ENCODE measurements at regions not wholly inside any gene's neighbourhood (a gene's known extent, or its start where the extent isn't known, plus 50 kb on each side); places are given as distances from the start of the nearest gene placed in this dataset.
A peak's percentile ranks its signal among the peaks of the same experiment; 100 is the strongest.

DNA sequence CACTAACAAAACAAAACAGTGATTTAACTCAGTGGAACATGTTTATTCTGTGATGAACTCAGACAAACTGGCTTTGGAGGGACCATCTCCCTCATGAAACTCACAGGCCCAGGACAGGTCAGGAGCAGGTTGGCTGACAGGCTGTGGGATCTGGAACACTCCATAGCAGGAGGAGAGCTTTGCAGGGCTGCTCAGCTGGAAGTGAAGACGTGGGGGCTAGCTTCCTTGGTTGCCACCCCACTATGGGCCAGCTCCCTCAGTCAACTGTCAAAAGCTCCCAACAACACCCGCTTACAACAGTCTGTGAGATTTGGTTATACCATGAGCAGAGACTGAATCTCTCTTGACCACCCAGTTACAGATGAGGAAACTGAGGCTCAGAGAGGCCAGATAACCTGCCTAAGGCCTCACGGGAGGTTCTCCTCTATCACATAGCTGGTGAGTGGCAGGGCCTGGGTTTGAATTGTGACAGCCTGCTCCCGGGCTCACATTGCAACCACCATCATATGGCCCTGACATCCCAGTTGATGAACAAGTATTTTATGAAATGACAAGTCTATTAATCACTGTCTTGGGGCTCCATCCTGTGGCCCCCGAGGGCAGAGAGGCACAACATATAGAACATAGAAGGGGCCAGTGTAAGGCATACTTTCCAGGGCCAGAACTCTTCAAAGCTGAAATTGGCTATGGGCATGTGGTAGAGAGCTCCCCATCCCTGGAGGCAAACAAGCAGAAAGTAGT lies 473.4 kb downstream of the MN1 start:
- H3K4me3 ChIP-seq, result no peak overlapping the region
- H3K4me1 ChIP-seq, result peaks cover 0 to 20% (median 8%) of the 10 kb centered on the region in 4 donors
- no peak for DNase-seq
- no peak overlapping the region for H3K27ac ChIP-seq
- no peaks in the 10 kb centered on the region for H3K36me3 ChIP-seq
- TF ChIP-seq EP300 (IDR thresholded peaks at IDR 0.05), result no peak
- intact Hi-C loops (cut with DNase I; ENCODE audit: low total_unique reads), result no loop called here
- 69 to 94% (median 77%) methylated on average over 4 to 5 of the region's 5 CpGs for WGBS, 5 donors
- H3K9me3 ChIP-seq, result no peaks in the 10 kb centered on the region
- peaks cover 6 to 53% (median 11%) of the 10 kb centered on the region in 3 donors for H3K27me3 ChIP-seq

DNA sequence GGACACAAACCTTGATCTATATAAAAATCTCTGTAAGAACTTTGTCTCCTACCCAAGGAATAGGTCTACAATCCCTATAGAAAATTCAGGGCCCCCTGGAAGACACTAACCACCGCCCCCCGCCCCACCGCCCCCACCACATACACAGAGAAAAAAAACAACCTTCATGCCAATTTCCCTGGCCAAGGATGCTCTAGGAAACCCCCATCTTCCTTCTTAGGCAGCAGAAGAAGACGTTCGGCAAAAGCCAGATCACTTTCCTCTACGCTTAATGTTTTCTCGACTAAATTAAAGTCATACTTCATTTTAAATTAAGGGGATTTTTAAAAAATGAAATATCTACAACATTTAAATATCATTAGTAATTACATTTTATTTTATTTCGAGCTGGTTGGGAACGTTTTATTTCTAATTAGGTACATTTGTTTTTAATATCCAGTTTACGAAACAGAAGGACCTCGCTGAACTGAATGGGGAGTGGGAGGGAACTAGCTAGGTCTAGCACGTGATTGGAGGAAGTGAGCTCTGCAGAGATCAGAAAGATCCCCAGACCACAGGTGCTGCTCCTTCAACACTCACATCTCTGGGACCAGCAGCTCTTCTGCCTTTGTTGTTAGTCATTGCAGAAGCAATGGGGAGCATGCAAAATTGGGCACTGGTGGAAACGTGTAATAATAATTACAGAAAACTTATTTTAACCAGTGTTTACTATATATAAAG lies 472.3 kb downstream of the MN1 start:
- no peaks in the 10 kb centered on the region for H3K36me3 ChIP-seq
- H3K9me3 ChIP-seq, result no peaks in the 10 kb centered on the region
- intact Hi-C loops (cut with DNase I; ENCODE audit: low total_unique reads), result no loop called here
- TF ChIP-seq, protein P1, sequence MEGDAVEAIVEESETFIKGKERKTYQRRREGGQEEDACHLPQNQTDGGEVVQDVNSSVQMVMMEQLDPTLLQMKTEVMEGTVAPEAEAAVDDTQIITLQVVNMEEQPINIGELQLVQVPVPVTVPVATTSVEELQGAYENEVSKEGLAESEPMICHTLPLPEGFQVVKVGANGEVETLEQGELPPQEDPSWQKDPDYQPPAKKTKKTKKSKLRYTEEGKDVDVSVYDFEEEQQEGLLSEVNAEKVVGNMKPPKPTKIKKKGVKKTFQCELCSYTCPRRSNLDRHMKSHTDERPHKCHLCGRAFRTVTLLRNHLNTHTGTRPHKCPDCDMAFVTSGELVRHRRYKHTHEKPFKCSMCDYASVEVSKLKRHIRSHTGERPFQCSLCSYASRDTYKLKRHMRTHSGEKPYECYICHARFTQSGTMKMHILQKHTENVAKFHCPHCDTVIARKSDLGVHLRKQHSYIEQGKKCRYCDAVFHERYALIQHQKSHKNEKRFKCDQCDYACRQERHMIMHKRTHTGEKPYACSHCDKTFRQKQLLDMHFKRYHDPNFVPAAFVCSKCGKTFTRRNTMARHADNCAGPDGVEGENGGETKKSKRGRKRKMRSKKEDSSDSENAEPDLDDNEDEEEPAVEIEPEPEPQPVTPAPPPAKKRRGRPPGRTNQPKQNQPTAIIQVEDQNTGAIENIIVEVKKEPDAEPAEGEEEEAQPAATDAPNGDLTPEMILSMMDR (IDR thresholded peaks at IDR 0.05), result no peak
- no peak for TF ChIP-seq EP300 (IDR thresholded peaks at IDR 0.05)
- TF ChIP-seq POLR2A (IDR thresholded peaks at IDR 0.05), result no peak
- no peak for TF ChIP-seq POLR2AphosphoS5 (IDR thresholded peaks at IDR 0.05)
- no peak overlapping the region for H3K27ac ChIP-seq
- no peak overlapping the region for H3K4me3 ChIP-seq
- H3K4me1 ChIP-seq, result peaks cover 0 to 14% (median 8%) of the 10 kb centered on the region in 4 donors
- peaks cover 0 to 42% (median 0%) of the 10 kb centered on the region in 3 donors for H3K27me3 ChIP-seq
- WGBS, 5 donors, result 18 to 34% (median 24%) methylated on average over 13 of the region's 13 CpGs
- peak in 1 of 2 donors; percentile 32 for DNase-seq

DNA sequence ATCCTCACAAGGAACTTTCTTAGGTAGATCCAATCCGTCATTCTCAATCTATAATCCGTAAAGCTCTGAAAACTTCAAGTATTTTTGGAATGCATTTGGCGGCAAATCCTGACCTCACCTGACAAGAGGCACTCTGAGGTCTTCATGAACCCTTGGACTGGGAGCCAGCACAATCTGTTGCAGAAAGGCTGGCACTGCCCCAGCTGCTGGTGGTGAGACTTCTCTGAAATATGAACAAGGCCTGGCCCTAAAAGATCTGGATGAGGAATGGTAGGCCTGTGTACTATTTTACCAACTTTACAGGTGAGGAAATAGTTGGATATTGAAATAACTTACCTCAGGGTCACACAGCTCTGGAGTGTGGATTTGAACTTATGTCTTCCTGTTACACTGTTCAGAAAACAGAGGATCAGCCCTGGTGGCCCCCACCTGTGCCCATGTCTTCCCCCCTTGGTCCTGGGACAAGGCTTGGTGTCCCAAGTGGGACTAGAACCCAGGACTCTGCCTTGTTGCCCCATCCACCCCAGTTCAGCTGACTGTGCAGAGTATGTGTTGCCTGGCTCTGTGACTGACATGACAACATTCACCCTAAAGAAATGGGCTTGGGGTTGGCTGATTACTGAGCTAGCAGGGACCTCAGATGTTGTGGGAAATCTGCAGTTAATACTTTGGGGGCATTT lies 471.4 kb downstream of the MN1 start:
- Histone ChIP-seq H3K27me3 (peaks cover 0 to 41% (median 0%) of the 10 kb centered on the region in 3 donors), H3K4me3 (no peak overlapping the region), H3K27ac (no peak overlapping the region), H3K9me3 (no peaks in the 10 kb centered on the region), H3K36me3 (no peaks in the 10 kb centered on the region), H3K4me1 (peaks cover 0 to 14% (median 8%) of the 10 kb centered on the region in 4 donors)
- DNase-seq, result no peak
- intact Hi-C loops (cut with DNase I; ENCODE audit: low total_unique reads), result no loop called here
- 65 to 87% (median 69%) methylated on average over 3 of the region's 3 CpGs for WGBS, 5 donors
- TF ChIP-seq POLR2AphosphoS5 (IDR thresholded peaks at IDR 0.05) (no peak), EP300 (IDR thresholded peaks at IDR 0.05) (no peak), POLR2A (IDR thresholded peaks at IDR 0.05) (no peak)
- TF ChIP-seq, protein P1 (IDR thresholded peaks at IDR 0.05), result no peak

DNA sequence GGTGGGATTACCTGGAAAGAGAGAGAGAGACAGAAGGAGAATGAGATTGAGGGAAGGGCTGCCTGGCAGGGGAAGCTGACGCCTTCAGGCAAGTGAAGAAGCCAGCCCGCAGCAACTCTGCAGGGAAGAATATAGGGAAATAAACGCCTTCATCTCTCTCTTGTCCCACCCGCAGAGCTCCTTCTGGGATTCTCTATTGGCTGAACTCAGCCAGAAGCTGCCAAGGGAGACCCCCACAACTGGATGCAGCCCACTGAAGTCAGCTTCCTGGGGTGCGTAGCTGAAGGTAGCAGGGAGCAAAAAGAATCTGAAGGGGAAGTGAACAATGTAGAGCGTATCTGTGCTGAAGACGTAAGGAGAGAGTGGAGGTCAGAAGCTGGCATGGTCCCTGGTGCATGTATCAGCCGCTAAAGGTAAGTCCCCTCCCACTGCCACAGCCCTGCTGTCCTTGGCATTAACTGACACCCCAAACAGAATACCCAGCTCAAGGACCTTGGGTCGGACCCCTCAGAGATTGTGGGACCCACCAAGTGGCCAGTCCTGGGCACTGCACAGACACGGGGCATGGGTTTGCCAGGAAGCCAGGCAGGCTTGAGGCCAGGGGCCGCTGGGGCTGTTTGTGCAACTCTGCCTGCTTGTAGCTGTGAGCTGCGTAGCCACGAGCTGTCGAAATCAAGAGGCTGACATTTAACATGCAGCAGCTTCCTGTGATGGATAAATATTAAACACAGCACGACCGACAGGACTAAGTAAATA lies 469.9 kb downstream of the MN1 start:
- Histone ChIP-seq H3K27me3 (peaks cover 0 to 41% (median 0%) of the 10 kb centered on the region in 3 donors), H3K27ac (no peak overlapping the region), H3K4me1 (peaks cover 0 to 14% (median 8%) of the 10 kb centered on the region in 4 donors), H3K4me3 (no peak overlapping the region), H3K36me3 (no peaks in the 10 kb centered on the region), H3K9me3 (no peaks in the 10 kb centered on the region)
- TF ChIP-seq POLR2A (IDR thresholded peaks at IDR 0.05), result no peak
- TF ChIP-seq EP300 (IDR thresholded peaks at IDR 0.05), result no peak
- TF ChIP-seq, protein P1 (IDR thresholded peaks at IDR 0.05), result peak in 2 of 7 experiments; percentile 26 to 35
- TF ChIP-seq POLR2AphosphoS5 (IDR thresholded peaks at IDR 0.05), result peak in 2 of 3 donors; percentile 10 to 69
- DNase-seq, result peak; percentile 34 to 65
- WGBS, 5 donors, result 22 to 27% (median 23%) methylated on average over 14 to 16 of the region's 16 CpGs
- intact Hi-C loops (cut with DNase I; ENCODE audit: low total_unique reads), result no loop called here

Data from stomach (tissue), 8 donors.